ENCODE measurements at regions not wholly inside any gene's neighbourhood (a gene's known extent, or its start where the extent isn't known, plus 50 kb on each side); places are given as distances from the start of the nearest gene placed in this dataset.
A peak's percentile ranks its signal among the peaks of the same experiment; 100 is the strongest.

GRCh38 chr1:4366091-4366490 lies 288.3 kb upstream of the AJAP1 start:
- Histone ChIP-seq H3K27me3 (ENCODE audit: low read depth) (peaks cover 10% of the 10 kb centered on the region), H3K36me3 (no peaks in the 10 kb centered on the region), H3K9me3 (peaks cover 4% of the 10 kb centered on the region), H3K27ac (no peak overlapping the region), H3K4me1 (no peaks in the 10 kb centered on the region), H3K4me3 (no peak overlapping the region)
- TF ChIP-seq CTCF (IDR thresholded peaks at IDR 0.05): no peak
- ATAC-seq (peak in 1 of 2 donors; percentile 12), DNase-seq (no peak)
- intact Hi-C loops (cut with DNase I): no loop called here

GRCh38 chr1:4367230-4367777 lies 287.1 kb upstream of the AJAP1 start:
- H3K4me1 ChIP-seq: no peaks in the 10 kb centered on the region
- peaks cover 4% of the 10 kb centered on the region for H3K9me3 ChIP-seq
- DNase-seq: no peak
- H3K36me3 ChIP-seq: no peaks in the 10 kb centered on the region
- no peak overlapping the region for H3K4me3 ChIP-seq
- no peak for TF ChIP-seq CTCF (IDR thresholded peaks at IDR 0.05)
- intact Hi-C loops (cut with DNase I): no loop called here
- H3K27me3 ChIP-seq (ENCODE audit: low read depth): no peaks in the 10 kb centered on the region
- no peak for ATAC-seq
- no peak overlapping the region for H3K27ac ChIP-seq

- intact Hi-C loops (cut with DNase I): no loop called here
- H3K27me3 ChIP-seq (ENCODE audit: low read depth): no peaks in the 10 kb centered on the region
Measured at GRCh38 chr1:4369335-4369734, 285.1 kb upstream of the AJAP1 start.

GRCh38 chr1:4371849-4372248 lies 282.6 kb upstream of the AJAP1 start:
- Histone ChIP-seq H3K4me1 (no peaks in the 10 kb centered on the region), H3K36me3 (no peaks in the 10 kb centered on the region), H3K27me3 (ENCODE audit: low read depth) (no peaks in the 10 kb centered on the region), H3K27ac (no peak overlapping the region), H3K4me3 (no peak overlapping the region), H3K9me3 (no peaks in the 10 kb centered on the region)
- TF ChIP-seq CTCF (IDR thresholded peaks at IDR 0.05): no peak
- intact Hi-C loops (cut with DNase I): no loop called here
- ATAC-seq (no peak), DNase-seq (no peak)

More at GRCh38 chr1:4369335-4369734, 285.1 kb upstream of the AJAP1 start:
- ATAC-seq (no peak), DNase-seq (no peak)
- no peaks in the 10 kb centered on the region for H3K4me1 ChIP-seq
- H3K36me3 ChIP-seq: no peaks in the 10 kb centered on the region
- H3K4me3 ChIP-seq: no peak overlapping the region
- no peak overlapping the region for H3K27ac ChIP-seq
- H3K9me3 ChIP-seq: no peaks in the 10 kb centered on the region
- no peak for TF ChIP-seq CTCF (IDR thresholded peaks at IDR 0.05)

DNA sequence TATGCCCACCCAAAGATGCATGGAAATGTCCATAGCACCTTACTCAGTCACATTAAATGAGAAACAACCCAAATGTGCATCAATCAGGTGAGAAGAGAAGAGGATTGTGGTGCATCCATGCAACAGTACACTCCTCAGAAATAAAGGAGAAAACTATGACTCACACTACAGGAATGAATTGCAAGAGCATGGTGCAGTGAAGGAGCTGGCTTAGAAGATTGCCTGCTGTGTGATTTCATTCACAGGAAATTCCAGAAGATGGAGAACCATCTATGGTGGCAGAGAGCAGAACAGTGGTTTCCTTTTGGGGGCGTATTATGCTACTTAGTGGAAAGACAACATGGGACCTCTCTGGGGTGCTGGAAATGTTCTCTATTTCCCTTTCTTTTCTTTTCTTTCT lies 278.6 kb upstream of the AJAP1 start:
- Histone ChIP-seq H3K9me3 (no peaks in the 10 kb centered on the region), H3K4me1 (no peaks in the 10 kb centered on the region), H3K4me3 (no peak overlapping the region), H3K36me3 (no peaks in the 10 kb centered on the region), H3K27ac (no peak overlapping the region), H3K27me3 (ENCODE audit: low read depth) (no peaks in the 10 kb centered on the region)
- intact Hi-C loops (cut with DNase I): no loop called here
- DNase-seq (no peak), ATAC-seq (no peak)
- TF ChIP-seq CTCF (IDR thresholded peaks at IDR 0.05): no peak

Measured in lower lobe of right lung (tissue), 2 donors.